Uterus (tissue), 2 donors: ENCODE measurements at regions not wholly inside any gene's neighbourhood (a gene's known extent, or its start where the extent isn't known, plus 50 kb on each side); places are given as distances from the start of the nearest gene placed in this dataset.

Experiments used
- POLR2A ChIP-seq, 2 donors: fragments of 450-650 bp; IDR thresholded peaks; one replicate each; pipeline ENCODE4 v1.6.1; 2016; ENCODE audit warnings: antibody characterized with exemption in 2 of 2, mild to moderate bottlenecking in 1 of 2, moderate library complexity in 1 of 2
- TF ChIP-seq, protein P1 (sequence below), 4 experiments: fragments of 200-600 bp in 2 of 4; fragments of 450-650 bp in 2 of 4; sonication (generic) in 2 of 4; IDR thresholded peaks; one replicate each; pipeline ENCODE4 v1.5.1; 2016 to 2019; ENCODE audit warnings: antibody characterized with exemption in 4 of 4, mild to moderate bottlenecking in 2 of 4, moderate library complexity in 1 of 4

DNA sequence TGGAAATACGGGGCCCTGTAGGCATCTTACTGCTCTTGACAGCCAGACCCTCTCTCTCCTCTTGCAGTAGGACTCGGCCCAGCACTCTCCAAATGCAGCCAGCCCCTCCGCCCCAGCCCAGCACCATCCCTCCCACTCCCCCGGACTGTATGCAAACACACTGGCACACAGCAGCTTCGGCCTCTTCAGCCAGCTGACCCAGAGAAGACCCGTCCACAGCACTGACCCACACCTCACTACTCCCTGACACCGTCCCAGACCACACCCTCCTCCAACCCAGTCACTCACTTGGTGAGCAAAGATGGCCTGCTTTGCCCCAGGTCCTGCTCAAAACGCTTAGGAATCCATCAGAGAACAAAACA, 164.6 kb downstream of the IGLL1 start:
- TF ChIP-seq POLR2A (IDR thresholded peaks at IDR 0.05) = no peak
- TF ChIP-seq, protein P1, sequence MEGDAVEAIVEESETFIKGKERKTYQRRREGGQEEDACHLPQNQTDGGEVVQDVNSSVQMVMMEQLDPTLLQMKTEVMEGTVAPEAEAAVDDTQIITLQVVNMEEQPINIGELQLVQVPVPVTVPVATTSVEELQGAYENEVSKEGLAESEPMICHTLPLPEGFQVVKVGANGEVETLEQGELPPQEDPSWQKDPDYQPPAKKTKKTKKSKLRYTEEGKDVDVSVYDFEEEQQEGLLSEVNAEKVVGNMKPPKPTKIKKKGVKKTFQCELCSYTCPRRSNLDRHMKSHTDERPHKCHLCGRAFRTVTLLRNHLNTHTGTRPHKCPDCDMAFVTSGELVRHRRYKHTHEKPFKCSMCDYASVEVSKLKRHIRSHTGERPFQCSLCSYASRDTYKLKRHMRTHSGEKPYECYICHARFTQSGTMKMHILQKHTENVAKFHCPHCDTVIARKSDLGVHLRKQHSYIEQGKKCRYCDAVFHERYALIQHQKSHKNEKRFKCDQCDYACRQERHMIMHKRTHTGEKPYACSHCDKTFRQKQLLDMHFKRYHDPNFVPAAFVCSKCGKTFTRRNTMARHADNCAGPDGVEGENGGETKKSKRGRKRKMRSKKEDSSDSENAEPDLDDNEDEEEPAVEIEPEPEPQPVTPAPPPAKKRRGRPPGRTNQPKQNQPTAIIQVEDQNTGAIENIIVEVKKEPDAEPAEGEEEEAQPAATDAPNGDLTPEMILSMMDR (IDR thresholded peaks at IDR 0.05) = no peak
